Globus pallidus (tissue), 1 donor: ENCODE measurements at regions not wholly inside any gene's neighbourhood (a gene's known extent, or its start where the extent isn't known, plus 50 kb on each side); places are given as distances from the start of the nearest gene placed in this dataset.

ENCODE experiments used
- DNase-seq: peaks from one replicate; pipeline ENCODE4 v3.0.0-alpha.2; 2015; ENCODE audit warnings: low spot score

DNA sequence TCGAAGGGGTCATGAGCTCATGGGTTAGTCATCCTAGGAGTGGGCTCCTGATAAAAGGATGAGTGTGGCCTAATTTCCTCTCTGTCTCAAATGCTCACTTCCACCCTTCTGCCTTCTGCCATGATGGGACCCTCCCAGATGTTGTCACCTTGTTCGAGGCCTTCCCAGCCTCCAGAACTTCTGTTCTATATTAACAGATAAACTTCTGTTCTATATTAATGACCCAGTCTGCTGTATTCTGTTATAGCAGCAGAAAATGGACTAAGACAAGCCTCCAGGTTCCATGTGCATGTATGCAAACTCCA lies 583.2 kb downstream of the GLRX3 start:
- no peak for DNase-seq

DNA sequence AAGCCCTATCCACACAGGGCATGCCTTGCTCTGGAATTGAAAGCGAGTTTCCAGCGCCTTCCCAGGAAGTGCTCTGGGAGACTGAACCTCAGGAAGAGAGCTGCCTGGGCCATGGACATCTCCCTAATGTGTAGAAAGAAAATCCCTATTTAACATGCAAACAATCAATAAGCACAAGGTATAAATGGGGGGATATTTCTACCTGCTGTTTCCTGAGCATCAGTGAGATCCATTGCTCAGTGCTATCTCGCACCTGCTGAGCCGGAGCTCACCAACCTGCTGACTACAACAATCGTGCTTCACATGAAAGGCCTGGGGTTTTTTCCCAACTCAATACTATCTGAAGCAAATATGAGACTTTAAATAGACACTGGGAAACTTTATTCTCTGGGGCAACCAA lies 584.0 kb downstream of the GLRX3 start:
- DNase-seq, result no peak

DNA sequence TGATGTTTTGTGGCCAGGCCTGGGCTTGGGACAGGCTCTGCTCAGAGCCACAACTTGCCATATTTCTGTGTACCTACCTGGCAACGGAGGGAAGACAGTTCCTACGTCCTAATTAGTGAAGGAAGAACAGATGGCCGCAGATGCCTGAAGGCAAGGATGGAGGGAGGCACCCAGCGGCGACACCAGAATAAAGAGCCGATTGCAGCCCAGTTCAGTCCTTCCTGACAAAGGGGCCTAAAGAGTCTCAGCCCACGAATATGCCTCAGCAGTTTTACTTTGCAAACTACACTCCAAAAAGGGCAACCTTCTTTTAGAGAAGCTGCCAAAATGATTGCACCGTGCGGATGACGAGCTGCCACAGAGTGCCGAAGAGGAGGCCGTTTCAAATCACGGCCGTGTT lies 585.8 kb downstream of the GLRX3 start:
- DNase-seq, result no peak

DNA sequence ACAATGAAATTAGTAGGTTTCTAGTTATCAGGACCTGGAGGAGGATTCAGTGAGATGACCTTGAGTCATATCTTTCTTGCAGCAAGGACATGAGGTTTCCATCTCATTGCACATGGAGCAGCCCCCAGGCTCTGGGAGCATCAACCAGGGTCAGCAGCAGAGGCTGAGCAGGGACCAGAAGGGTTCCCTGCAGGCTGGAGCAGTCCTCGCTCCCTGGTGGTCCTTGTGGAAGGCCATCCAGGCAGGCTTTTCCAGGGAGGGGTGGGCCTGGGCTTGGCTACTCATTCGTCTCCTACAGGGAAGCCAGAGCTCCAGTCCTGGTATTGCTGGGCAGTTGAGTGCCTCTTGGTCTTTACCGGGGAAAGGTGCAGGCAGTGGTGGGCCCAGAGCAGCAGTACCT lies 587.5 kb downstream of the GLRX3 start:
- DNase-seq, result no peak

DNA sequence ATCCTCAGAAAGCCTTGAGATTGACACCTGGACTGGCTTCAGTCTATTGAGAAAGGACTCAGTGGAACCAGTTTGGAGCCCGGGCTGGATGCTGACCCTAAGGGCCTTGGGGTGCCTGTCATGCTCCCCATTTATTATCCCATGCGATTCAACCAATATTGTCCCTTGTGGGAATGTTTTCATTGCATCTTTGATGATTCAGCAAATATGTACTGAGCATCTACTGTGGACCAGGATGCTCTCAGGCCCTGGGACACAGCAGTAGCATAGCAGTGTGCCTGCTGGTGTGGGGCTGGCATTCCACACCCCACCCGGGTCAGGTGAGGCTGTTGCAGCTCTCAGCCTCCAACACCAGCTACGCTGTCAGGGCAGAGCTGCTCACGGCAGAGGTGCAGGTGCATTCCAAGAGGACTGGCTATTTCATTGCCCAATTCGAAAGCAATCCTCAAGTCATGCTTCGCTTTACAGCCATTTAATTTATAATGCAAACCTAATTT lies 586.0 kb downstream of the TCERG1L start:
- no peak for DNase-seq

DNA sequence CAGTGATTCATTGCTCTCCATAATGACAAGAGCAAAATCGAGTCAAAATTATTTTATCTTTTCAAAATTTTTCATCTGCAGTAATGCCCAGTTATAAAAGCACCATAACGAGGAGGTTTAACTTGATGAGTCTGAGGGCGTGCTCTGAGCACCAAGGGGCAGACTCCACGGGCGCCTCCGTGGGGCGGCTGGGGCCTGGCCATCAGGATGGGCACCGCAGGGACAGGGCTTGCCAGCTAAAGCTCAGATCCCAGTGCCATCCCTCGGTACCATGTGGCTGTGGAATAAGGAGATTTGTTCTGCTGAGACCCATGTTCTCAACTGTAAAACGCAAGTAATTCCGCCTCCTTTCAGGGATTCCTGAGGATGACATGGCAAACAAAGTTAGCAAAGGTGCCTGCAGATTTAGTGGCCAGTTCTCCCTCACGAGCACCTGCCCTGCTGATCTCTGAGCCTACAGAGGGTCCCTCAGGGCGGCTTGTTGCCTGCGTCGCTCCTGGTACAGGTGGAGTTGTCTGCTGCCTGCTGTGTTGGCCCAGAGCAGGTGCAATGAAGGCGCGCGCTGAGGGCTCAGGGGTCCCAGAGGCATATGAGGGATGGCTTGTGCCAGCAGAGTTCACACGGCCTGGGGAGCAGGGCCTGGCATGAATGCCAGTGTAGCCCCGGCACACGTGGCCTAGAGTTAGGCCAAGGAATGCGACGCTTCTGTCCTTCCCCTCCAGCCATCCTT lies 584.4 kb downstream of the TCERG1L start:
- DNase-seq, result no peak

DNA sequence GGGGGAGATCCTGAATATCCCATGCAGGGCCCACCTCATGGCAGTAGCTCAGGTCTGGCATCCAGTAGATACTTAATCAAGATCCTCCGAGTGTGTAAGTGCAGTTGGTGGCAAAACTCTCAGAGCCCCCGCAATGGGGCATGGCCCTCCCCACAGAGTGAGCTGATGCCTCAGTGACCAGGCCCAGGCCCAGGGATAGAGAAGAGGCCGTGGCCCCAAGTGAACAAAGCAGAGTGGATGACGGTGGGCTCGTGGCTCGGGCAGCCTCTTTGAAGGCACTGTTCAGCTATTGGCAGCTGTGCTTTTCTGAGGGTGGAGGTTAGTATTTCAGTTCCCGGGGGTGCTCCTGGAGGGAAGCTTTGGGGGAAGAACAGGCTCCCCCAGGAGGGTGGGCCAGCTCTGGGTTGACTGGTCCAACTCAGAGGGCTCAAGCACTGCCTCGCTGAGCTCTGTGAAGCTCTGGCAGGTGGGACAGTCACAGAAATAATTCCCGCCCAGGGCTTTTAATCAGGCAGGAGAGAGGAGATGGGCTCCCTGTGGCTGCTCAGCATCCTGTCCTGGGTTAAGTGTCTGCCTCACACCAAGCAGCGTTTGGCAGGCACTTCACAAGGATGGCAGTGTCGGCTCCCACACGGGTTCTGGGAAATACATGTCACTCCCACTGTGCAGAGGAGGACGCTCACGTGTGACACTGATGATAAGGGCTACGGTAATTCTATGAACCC lies 583.6 kb downstream of the TCERG1L start:
- no peak for DNase-seq

DNA sequence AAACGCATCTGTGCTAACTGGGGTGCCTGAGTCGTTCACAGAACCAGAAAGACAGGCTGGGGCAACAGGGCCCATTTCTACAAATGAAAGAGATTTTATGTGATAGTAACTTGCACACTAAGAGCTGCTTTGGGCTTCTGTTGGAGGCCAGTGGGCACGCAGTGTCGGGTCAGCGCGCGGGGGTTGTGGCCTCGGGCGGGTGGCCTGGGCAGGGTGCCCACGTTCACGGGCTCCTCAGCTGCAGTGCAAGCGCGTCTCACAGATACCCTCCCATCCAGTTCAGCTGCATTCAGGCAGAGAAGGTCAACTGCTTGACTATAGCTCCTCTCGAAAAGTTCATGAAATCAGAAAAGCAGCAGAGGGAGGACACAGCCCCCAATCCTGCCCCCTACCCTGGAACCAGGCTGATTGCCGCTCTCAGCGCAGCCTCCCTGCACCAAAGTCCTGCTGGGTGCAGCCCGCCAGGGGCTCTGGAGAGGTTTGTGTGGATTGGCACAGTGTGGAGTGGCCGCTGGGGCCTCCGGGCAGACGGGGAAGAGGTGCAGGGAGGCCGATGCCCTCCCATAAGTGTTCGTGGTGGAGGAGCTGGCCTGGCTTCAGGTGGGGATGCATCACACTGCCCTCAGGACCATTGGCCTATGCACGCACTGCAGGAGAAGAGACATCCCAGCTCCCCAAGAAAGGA lies 582.8 kb downstream of the TCERG1L start:
- no peak for DNase-seq

DNA sequence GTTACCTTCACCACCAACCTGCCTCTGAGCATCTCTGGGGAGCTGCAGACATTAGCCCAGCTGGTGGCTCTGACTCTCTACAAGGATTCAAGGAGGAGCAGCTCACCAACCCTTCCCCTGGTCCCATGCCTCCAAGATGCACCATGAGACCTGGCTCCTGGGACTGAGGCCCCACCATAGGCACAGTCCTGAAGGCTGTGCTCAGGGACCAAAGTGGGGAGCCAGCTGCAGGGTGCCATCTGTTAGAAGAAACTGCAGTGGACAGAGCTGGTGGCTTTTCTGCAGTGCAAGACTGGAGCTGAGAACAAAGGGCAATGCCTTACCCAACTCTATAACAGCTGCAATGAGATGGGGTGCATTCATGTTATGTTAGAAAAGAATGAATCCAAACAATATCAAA lies 581.6 kb downstream of the TCERG1L start:
- DNase-seq, result no peak

DNA sequence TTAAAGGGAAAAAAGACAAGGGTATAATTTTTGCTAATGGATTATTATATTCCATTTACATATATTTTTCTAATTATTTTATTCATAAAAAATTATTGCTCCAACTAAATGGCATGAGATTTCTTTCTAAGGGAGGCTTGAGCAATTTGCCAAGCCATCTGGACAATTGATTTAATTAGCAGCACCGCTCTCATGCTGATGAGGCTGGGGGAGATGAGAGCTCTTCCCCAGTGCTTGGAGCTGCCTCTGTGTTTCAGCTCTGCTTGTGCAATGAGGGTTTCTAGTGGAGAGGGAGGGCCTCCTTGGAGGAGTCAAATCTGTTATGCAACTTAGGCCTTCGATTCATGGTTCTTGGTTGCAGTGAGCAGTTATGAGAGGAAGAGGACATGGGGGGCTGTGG lies 574.3 kb downstream of the TCERG1L start:
- DNase-seq, result no peak

DNA sequence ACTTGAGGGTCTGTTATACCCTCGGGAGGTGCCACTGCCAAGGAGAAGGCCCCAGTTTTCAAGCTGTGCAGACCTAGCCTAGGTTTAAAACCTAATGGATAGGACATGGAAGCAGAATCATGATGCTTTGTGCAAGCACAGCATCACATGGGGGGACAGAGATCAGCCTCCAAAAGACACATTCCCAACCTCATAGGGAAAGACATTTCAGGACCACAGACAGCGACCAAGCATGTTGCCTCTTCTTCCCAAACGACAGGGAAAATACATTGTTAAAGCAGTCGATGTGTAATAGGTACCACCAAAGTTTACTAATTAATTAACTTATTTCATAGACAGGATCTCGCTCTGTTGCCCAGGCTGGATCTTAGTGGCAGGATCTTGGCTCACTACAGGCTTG lies 573.9 kb downstream of the TCERG1L start:
- no peak for DNase-seq

DNA sequence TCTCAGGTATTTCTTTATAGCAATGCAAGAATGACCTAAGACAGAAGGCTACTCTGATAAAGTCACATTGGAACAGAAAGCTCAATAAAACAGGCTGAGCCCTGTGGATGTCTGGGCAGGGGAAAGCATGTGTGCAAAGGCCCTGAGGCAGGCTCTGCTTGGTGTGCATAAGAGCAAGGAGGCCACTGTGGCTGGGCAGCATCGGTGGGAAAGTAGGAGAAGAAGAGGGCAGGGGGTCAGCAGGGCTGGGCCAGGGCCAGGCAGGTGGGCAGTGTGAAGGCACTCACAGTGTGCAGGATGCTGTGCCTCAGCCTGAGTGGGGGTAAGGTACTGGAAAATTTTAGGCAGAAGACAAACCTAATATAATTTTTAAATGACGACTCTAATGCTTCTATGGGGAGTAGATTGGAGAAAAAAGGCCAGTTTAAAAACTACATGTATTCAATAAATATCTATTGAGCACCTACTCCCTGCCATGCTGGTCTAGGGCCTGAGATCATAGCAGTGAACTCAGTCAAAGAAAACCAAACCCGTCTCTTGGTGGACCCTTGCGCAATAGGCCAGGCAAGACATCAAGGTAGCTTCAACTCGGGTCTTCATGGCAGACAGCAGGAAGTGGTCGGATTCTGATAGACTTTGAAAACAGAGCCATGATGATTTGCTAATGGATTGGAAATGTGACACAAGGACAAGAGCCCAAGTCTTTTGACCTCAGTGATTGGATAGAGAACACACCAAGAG lies 572.3 kb downstream of the TCERG1L start:
- no peak for DNase-seq

DNA sequence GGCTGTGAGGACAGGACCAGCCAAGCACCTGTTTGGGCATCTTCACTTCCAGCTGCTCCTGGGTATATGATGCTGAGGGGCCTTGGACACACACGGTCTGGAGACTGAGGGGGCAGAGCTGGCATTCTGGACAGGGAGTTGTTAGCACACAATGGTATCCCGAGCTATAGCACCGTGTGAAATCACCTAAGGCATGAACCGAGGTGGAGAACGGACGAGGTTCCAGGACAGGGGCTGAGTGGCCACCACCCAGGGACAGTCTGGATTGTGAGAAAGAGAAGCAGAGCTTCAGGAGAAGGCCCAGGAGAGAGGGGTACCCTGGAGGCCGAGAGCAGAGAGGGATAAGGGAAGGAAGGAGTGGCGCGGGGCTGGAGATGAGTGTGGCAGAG lies 571.8 kb downstream of the TCERG1L start:
- DNase-seq, result no peak

DNA sequence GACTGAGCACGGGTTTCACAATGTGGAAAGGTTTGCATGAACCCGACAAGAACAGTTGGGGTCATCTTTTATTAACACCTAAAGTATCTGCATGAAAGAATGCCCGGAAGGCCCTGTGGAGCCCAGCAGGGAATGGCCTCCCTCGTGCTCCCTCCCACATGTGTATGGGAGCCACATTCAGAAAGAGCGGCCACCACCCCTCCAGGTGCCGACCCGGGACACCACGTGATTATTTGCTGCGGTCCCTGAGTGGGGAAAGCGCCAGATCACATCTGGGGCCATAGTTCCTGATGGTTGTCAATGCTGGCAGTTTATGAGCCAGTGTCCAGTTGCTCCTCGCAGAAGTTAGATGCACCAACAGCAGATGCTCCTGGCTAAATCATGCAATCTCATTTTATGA lies 571.4 kb downstream of the TCERG1L start:
- DNase-seq, result no peak

DNA sequence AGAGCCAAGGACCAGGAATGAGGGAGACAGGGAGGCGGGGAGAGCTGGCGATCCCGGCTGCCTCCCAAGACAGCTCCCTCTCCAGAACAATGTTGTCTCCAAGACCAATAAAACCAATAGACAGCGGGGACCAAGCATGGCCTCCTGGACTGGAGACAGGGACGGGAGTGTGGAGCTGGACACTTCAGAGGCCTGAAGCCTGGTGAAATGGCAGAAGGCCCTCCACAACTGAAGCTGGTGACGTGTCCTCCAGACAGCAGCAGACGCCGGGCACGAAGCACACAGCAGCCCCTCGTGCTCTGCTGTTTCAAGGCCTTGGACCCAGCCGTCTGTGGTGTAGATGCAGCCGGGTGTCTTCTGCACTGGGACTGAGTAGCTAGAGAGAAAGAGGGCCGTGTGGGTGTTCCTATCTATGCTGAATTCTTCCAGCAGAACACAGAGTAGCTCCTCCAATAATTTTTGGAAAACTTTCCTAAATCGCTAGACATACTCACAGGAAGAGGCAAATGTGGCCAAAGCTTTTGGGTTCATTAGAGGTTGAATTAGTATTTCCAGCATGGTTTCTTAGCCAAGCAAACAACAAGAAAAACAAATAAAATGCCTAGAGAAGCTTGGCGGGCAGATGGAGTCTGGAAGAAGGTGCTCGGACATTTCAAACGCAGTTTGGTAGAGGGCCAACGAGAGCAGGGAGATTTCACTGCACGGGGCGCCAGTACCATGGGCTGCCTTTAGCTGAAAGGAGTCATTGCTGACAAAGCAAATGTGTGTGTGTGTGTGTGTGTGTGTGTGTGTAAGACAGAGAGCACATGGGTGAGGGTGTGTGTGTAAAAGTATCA lies 570.4 kb downstream of the TCERG1L start:
- DNase-seq, result peak; percentile 30

DNA sequence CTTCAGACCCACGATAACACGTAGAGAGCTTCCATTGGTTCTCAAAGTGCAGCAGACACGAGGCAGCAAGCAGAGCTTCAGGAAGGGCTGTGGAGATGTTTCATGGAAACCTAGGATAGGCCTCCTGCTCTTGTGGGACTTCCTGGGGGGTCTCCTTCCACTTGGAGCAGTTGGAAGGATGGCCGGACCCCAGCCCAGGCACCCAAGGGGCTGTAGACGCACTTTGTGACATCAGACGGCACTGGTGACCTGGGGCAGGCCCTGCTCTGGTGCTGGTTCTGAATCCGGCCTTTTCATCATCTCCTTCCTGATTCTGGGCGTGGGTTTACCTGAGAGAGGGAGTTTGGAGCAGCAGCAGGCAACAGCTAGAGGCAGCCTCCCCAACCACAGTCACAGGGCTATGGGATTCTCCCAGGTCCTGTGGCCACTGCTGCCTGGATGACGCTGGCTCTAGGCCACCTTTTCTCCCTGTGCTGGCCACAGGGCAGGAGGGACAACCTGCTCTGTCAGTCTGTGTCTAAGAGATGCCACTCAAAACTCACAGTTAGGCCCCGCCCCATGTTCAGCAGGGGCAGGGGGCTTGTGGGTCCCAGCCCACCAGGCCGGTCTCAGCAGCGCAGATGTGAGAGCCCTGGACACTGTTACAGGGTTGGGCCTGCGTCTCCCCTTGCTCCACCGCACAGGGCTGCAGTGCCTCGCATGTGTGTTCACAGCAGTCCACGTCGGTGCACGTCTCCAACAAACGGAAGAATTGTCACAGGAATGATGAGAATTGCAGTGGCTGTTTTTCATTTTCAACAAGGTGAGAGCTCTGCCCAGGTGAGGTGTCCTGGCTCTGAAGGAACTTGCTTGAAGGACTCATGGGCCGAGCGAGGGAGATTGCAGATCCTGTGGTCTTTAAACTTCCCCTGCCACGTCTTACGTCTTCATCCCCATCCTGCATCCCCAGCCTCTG lies 569.3 kb downstream of the TCERG1L start:
- no peak for DNase-seq

DNA sequence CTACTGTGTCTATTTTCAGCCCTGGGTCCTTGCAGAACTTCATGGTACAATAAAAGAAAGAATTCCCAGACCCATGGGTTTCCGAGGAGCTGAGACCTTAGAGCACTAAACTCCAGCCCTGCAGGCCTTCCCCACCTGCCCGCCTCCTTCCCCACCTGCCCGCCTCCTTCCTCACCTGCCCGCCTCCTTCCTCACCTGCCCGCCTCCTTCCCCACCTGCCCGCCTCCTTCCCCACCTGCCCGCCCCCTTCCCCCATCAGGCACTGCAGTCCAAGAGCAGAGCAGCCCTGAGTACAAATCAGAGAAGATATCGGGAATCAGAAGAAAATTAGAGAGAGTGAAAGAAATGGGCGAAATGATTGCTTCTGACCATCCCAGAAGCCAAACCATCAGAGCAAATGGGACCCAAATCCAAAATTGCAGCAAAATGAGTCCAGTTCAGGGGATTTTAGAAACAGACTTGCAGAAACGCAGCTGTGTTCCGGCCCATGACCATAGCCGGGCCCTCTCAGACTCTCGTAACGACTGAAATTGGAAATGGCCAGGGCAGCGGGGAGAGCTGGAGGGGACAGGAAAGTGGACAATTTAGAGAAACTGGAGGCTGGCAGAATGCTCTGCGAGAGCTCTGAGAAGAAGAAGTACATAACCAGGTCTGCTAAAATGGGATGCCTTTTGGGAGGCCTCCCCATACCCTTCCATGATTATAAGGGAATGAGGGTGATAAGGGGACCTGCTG lies 568.4 kb downstream of the TCERG1L start:
- DNase-seq, result no peak

DNA sequence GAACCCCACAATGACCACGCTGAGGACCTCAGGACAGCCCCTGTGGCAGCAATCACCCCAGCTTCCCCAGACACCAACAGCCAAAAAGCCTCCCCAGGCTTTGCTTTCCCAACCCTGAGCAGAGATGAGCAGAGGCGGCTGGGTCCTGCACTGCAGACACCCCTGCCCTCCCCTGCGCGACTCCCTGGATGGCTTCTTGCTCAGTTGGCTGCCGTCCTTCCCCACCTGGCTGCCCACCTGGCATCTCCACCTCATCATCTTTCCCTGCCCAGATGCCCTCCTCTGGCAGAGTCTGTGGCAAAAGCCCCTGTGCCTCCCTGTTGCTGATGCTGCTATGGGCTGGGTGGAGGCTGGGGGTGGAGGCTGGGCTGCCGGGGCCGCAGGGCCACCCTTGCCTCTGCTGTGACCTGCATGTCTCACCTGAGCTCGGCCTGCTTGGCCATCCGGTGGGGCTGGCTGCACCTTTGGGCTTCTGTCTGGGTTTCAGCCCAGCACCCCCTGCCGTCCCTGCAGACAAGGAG lies 567.7 kb downstream of the TCERG1L start:
- DNase-seq, result no peak

DNA sequence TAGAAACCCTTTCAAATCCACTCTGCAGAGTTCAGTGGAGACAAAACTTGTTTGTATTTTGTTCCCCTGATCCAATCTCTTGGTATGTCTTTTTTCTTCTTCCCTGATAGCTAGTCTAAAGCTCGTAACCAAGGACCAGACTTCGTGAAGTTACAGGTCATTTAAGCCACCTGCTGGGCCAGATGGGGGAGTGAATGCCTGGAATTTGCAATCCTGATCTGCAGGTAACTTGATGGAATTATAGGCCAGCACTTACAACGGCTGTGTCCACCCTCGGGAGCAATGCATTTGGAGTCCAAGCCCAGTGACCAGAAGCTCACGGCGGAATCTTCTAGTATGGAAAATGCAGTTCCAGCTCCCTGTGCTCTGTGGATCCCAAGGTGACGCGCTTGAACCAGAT lies 566.9 kb downstream of the TCERG1L start:
- DNase-seq, result no peak

DNA sequence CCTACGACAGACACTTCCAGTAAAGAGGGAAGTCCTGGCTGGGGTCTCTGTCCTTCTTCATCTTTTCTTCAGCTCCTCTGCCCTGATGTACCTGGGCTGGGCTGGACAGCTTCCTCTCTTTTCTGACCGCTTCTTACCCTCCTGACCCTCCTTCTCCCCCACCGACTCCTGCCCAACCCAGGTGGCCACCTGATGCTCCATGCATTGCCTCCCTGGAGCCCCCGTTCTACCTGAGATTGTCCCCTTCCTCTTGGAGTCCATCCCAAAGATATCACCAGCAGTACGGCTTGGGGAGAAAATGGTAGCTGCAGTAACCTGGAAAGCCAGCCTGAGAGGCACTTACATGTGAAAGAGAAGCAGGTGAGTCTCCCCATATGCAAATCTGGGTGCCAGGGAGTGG lies 566.3 kb downstream of the TCERG1L start:
- no peak for DNase-seq
